DOHH2 (cell line): ENCODE measurements at regions not wholly inside any gene's neighbourhood (a gene's known extent, or its start where the extent isn't known, plus 50 kb on each side); places are given as distances from the start of the nearest gene placed in this dataset.

Experiments used
- H3F3A ChIP-seq: fragments of 200-600 bp; sonication (generic), shearing (Covaris generic); 2 replicates; pipeline ENCODE4 v1.6.0; 2016; ENCODE audit warnings: antibody characterized with exemption, mild to moderate bottlenecking; ENCODE audit not compliant: control insufficient read depth, insufficient read depth
- H3K27ac ChIP-seq: fragments of 200-600 bp; sonication (generic); 2 replicates; pipeline ENCODE4 v1.5.1; 2014; ENCODE audit warnings: low read depth, mild to moderate bottlenecking, low read length, moderate library complexity
- H3K27me3 ChIP-seq: fragments of 200-600 bp; sonication (generic); 2 replicates; pipeline ENCODE4 v1.6.1; 2014; ENCODE audit warnings: mild to moderate bottlenecking, low read length, mixed read lengths; ENCODE audit not compliant: control insufficient read depth
- H3K36me3 ChIP-seq: fragments of 200-600 bp; sonication (generic); 2 replicates; pipeline ENCODE4 v1.6.1; 2014; ENCODE audit warnings: mild to moderate bottlenecking, low read length, moderate library complexity, mixed read lengths; ENCODE audit not compliant: control insufficient read depth
- H3K4me1 ChIP-seq: fragments of 200-600 bp; sonication (generic); 2 replicates; pipeline ENCODE4 v1.6.1; 2014; ENCODE audit warnings: mild to moderate bottlenecking, low read length, mixed read lengths; ENCODE audit not compliant: control insufficient read depth
- H3K4me2 ChIP-seq: fragments of 200-600 bp; sonication (generic); 2 replicates; pipeline ENCODE4 v1.6.0; 2014; ENCODE audit warnings: mild to moderate bottlenecking, low read length, moderate library complexity
- H3K4me3 ChIP-seq: fragments of 200-600 bp; sonication (generic); 2 replicates; pipeline ENCODE4 v1.5.1; 2014; ENCODE audit warnings: mild to moderate bottlenecking, low read length, mixed read lengths
- H3K79me2 ChIP-seq: fragments of 200-600 bp; sonication (generic); 2 replicates; pipeline ENCODE4 v1.6.1; 2014; ENCODE audit warnings: mild to moderate bottlenecking, low read length, mixed read lengths; ENCODE audit not compliant: control insufficient read depth
- H3K9me2 ChIP-seq: fragments of 200-600 bp; sonication (generic); replicated peaks from 2 replicates; pipeline ENCODE4 v1.6.1; 2014; ENCODE audit warnings: mild to moderate bottlenecking, low read length, mixed read lengths; ENCODE audit not compliant: control insufficient read depth
- H3K9me3 ChIP-seq: fragments of 200-600 bp; sonication (generic); 2 replicates; pipeline ENCODE4 v1.6.1; 2014; ENCODE audit warnings: antibody characterized with exemption, low read length, mixed read lengths; ENCODE audit not compliant: control insufficient read depth, insufficient read depth
- H4K20me1 ChIP-seq: fragments of 200-600 bp; sonication (generic); 2 replicates; pipeline ENCODE4 v1.6.0; 2014; ENCODE audit warnings: low read depth, mild to moderate bottlenecking, antibody characterized with exemption, low read length, moderate library complexity; ENCODE audit not compliant: control insufficient read depth, insufficient read depth
- EZH2phosphoT487 ChIP-seq: fragments of 200-600 bp; sonication (generic); IDR thresholded peaks from 2 replicates; pipeline ENCODE4 v1.6.1; 2017; ENCODE audit warnings: borderline replicate concordance, mild to moderate bottlenecking, antibody characterized with exemption, low read length, moderate library complexity, mixed read lengths
- TF ChIP-seq, protein P1 (sequence below): fragments of 200-600 bp; sonication (generic); IDR thresholded peaks from one replicate; pipeline ENCODE4 v1.5.1; 2014; ENCODE audit warnings: antibody characterized with exemption, mild to moderate bottlenecking, low read depth, low read length; ENCODE audit not compliant: poor library complexity, severe bottlenecking

DNA sequence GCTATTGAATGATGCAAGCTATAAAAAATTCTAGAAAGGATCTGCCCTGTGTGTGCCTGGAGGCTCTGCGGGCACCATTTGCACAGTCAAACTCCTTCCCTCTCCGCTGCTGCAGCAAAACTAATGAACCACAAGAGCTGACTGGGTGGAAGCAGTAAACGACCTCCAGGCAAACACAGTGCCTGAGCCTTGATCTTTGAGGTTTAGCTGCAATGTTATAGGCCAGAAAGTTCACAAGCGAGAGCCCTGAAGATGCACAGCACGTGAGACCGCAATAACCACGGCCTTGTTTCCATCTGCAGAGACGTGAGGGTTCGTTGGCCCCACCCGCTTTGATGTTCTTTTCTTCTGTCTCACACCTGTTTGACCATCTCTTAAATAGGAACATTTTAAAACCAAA is 69.2 kb upstream of the S1PR3 start:
- Histone ChIP-seq H3K4me3 (peak overlapping the region; percentile 19; the same call in 1 of the 2 replicates), H3K4me1 (peaks cover 65% of the 10 kb centered on the region), H3K9me3 (peaks cover 30% of the 10 kb centered on the region), H3K79me2 (no peaks in the 10 kb centered on the region), H3K36me3 (no peaks in the 10 kb centered on the region), H3K27ac (peak overlapping the region; percentile 70), H3K4me2 (peak overlapping the region; percentile 49), H3K27me3 (no peaks in the 10 kb centered on the region), H3F3A (peaks cover 13% of the 10 kb centered on the region), H3K9me2 (no peaks in the 10 kb centered on the region), H4K20me1 (no peaks in the 10 kb centered on the region)
- no peak for TF ChIP-seq EZH2phosphoT487
- TF ChIP-seq, protein P1, sequence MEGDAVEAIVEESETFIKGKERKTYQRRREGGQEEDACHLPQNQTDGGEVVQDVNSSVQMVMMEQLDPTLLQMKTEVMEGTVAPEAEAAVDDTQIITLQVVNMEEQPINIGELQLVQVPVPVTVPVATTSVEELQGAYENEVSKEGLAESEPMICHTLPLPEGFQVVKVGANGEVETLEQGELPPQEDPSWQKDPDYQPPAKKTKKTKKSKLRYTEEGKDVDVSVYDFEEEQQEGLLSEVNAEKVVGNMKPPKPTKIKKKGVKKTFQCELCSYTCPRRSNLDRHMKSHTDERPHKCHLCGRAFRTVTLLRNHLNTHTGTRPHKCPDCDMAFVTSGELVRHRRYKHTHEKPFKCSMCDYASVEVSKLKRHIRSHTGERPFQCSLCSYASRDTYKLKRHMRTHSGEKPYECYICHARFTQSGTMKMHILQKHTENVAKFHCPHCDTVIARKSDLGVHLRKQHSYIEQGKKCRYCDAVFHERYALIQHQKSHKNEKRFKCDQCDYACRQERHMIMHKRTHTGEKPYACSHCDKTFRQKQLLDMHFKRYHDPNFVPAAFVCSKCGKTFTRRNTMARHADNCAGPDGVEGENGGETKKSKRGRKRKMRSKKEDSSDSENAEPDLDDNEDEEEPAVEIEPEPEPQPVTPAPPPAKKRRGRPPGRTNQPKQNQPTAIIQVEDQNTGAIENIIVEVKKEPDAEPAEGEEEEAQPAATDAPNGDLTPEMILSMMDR: no peak

DNA sequence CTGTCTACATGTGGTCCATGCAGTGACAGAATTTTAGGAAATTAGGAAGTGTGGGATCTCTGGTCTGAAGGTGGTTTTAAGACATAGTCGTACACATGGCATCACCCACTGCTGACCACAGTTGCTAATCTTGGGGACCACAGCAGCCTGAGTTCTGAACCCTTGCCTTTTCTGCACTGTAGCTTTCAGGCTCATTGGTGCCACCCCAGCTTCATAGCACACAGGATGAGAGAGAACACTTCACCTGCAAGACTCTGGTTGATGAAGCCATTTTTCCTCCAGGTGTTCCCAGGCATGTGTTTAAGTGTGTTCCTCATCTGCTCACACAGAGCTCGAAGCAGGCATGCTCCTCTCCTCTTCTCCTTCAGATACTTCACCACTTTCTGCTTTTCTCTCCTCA is 68.2 kb upstream of the S1PR3 start:
- Histone ChIP-seq H3K4me1 (peaks cover 75% of the 10 kb centered on the region), H3K4me3 (peak overlapping the region; percentile 22; the same call in 1 of the 2 replicates), H3F3A (peaks cover 13% of the 10 kb centered on the region), H3K4me2 (peak overlapping the region; percentile 49), H4K20me1 (no peaks in the 10 kb centered on the region), H3K27ac (peak overlapping the region; percentile 70), H3K36me3 (no peaks in the 10 kb centered on the region), H3K79me2 (no peaks in the 10 kb centered on the region), H3K9me3 (peaks cover 20% of the 10 kb centered on the region), H3K27me3 (no peaks in the 10 kb centered on the region), H3K9me2 (no peaks in the 10 kb centered on the region)
- TF ChIP-seq EZH2phosphoT487: no peak
- TF ChIP-seq, protein P1: no peak

DNA sequence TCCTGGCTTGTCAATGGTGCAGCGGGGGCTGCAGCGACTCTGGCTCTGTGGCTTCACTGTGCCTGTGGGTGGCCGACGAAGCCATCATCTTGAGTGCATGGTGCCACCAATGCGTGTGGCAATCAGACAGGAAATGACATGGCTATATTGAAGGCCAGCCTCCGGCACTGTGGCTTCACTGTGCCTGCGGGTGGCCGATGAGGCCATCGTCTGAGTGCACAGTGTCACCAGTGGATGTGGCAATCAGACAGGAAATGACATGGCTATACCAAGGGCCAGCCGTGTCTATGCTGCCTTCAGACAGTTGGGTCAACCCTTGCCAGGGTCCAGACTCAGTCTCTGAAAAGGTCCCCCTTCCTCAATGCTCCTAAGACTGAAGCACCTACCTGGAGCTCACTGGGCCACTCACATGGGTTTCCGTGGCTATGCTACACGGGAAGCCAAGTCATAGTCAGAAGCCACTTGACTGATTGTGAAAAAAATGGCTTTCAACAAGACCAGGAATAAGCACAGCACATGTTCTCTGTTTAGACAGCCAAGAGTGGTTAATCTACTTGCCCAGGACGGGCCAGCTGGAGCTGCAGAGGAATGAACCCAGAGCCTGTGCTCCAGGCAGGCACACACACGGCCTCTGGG is 67.5 kb upstream of the S1PR3 start:
- Histone ChIP-seq H3K79me2 (no peaks in the 10 kb centered on the region), H3F3A (peaks cover 13% of the 10 kb centered on the region), H3K36me3 (no peaks in the 10 kb centered on the region), H3K27ac (peak overlapping the region; percentile 70), H3K4me1 (peaks cover 81% of the 10 kb centered on the region), H4K20me1 (no peaks in the 10 kb centered on the region), H3K27me3 (no peaks in the 10 kb centered on the region), H3K9me3 (peaks cover 14% of the 10 kb centered on the region), H3K9me2 (no peaks in the 10 kb centered on the region), H3K4me2 (peak overlapping the region; percentile 49), H3K4me3 (no peak overlapping the region)
- TF ChIP-seq EZH2phosphoT487: no peak
- TF ChIP-seq, protein P1: no peak
